GM21825 (cell line): ENCODE measurements at regions not wholly inside any gene's neighbourhood (a gene's known extent, or its start where the extent isn't known, plus 50 kb on each side); places are given as distances from the start of the nearest gene placed in this dataset.

Experiments used
- ATAC-seq: cut with Tn5 transposase; IDR thresholded peaks from one replicate; pipeline ENCODE4 v1.9.1; 2021; ENCODE audit warnings: mild to moderate bottlenecking, moderate library complexity; ENCODE audit not compliant: unreplicated experiment

DNA sequence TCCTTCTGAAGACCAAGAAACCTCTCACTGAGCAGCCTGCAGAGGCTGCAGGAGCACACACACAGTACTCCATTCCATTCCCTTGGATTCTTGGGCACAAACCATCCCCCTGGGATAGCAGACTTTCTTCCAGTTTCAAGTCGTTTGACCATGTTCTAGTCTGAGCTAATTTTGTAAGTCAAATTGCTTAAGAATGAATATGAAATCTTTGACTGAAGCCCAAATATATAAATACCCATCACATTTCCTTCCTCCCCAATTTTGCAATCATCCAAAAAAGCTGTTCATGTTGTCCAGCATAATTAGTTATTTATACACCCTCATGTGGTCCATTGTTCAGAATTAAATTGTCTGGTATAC is 231.2 kb upstream of the TPRG1 start:
- ATAC-seq = no peak

DNA sequence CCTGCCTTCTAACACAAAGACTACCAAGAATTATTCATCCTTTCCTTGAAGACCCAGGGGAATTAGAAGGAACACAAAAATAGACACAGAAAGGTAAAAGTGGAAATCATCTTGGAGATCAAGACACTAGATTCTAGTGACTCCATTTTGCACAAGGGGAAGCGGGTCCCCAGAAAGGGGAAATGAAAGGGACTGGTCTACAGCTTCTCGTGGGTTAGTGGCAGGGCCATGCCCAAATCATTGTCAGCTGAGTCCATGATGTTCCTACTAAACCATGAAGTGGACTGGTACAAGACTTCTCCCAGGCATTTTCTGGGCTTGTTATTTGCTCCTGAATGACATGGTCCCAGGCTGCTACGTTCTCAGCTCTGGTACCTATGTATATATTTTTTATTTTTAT is 230.7 kb upstream of the TPRG1 start:
- no peak for ATAC-seq

DNA sequence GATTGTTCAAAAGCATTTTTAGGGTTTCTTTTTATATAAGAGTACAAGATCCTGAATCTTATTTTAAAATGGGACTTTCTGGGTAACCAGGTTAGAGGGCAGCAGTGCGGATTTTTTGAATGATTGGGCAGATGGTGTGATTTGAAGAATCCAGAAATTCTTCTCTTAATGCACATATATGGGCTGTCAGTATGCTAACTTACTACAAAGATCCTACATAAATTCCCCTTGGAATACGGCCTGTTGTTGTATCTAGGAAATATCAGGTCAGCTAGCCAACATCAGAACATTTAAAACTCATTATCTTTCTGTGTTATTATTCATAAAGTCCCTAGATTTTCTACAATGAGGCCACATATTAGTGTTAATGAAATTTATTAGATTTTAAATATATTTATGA is 229.6 kb upstream of the TPRG1 start:
- ATAC-seq = no peak

DNA sequence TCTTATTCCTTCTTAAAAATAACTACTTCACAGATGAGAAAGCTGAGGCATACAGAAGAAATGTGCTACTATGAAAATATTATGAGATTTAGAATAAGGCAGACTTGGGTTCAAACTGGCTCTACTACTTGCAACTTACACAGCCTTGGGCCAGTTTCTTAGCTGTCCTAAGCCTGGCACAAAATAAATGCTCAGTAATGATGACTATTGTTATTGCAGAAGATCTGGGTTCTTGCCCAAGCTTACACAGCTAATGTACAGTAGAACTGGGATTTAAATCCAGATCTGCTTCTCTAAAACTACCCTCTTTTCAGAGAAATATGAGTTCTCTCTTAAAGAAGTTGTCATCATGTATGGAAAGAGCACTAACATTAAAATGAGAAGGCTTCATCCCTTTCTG is 228.2 kb upstream of the TPRG1 start:
- ATAC-seq = no peak

DNA sequence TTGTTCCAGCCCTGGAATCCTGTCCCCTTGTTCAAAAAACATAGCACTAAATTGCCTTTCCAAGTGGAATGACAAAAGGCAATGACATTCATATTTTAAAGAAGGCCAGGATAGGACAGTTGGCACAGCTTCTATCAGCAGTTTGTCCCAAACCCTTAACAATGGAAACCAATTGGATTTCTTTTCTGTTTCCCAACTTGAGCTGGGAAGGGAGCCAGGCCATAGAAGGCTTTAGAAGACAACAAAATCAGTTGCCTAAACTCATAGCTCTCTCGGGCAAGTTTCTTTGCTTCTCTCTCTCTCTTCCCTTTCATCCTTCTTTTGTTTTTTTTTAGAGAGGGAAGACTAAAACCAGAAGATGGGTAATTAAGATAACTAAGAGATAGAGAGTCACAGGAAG is 227.7 kb upstream of the TPRG1 start:
- ATAC-seq = no peak

DNA sequence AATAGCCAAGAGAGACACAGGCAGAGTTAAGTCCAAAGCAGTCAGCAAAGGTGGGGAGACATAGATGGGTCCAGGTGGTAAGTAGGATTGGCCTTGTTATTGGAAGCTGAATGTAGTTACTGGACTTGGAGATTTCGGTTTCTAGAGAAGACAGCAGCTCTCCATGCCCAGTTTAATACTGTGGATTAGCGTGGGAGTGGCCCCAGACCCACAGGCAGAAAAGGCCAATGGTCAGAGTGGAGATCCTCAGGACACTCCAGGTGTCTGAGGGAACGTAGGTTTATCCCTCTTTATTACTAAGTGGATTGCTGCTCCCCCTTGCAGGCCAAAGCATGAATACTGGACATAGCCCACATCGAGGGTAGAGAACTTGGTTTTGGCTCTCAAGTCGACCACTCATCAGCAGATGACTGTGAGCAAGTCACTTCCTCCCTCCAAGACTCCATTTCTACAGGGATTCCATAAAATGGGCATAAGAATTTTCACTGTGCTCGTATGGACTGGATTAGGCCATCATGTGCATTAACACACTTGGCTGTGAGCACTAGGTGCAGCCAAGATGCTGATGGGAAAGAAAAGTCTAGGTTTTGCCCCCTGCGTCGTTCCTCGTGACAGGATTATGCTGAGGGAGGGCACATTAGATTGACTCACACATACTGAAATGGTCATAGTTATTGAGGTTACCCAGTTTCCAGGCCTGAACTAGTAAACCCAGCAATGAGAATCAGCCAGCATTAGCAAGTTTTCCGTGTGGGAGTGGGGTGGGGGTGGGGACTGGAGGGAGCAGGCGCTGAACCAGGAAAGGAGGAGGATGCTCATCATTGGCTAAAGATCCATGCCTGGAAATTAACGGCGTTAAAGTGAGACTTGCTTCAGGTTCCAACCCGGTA is 225.2 kb upstream of the TPRG1 start:
- ATAC-seq = no peak

DNA sequence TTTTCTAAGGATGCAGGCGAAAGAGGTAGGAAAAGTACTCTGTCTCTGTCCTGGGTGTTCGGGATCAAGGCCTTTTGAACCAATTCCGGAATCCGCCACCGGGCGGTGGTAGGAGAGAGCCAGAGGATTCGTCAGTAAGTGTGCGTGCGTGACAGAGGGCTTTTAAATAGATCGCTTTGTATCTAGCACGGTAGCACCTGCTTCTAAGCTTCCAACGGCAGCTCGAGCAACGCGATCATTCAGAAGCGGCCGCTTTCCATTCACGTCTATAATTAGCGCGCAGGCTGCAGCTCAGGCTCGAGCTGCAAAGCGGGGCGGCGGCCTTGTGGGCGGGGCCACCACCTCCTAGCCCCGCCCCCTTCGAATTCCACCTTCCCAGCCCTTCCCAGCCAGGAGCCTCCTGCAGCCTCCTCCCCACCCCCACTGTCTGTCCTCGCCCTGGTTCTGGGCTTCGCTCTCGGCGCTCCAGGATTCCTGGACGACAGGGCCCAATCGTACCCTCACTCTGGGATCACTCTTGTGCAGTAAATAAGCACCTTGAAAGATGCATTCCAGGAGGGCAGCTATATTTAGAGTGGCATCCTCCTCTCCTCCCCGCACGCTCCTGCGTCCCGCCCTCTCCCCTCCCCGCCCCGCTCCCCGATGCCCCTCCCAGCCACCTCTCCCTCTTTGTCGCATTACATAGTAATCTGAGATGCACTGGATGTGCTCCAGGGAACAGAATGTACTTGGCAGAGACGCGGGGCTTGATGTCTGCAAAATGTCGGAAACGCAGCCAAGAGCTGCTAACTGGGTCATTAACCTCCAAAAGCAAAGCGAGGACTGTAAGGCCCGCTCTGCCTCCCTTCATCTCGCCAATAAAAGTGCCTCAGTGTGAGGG is 224.1 kb upstream of the TPRG1 start:
- no peak for ATAC-seq

DNA sequence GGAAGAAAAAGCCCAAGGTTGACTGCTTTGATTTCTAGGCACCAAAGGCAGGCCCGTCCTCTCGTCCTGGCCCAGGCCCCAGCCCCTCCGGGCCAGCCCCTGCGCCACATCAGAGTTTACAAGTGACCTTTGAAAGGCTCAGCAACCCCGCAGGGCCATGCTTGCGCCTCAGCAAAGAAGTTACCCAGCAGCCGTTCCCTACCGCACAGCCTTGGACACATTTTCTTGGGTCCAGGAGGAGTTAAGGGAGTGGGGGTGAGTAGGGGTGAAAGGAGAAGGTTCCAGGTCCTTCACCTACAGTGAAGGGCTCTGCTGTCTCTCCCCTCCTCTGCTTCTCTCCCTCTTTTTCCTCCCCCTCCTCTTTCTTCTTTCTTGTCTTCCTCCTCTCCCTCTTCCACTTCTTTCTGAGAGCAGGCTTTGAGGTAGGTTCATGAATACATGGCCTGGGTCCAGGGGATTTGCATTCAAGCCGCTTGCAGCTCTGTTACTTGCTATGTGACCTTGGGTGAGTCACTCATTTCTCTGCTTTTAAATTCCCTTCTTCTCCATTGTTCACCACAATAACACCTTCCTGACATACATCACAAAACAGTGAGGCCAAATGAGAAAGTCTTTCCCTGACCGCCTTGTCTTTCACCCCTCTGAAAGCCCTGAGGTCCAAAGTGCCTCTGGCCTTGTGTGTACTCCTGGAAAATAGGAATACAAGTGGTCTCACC is 223.3 kb upstream of the TPRG1 start:
- no peak for ATAC-seq

DNA sequence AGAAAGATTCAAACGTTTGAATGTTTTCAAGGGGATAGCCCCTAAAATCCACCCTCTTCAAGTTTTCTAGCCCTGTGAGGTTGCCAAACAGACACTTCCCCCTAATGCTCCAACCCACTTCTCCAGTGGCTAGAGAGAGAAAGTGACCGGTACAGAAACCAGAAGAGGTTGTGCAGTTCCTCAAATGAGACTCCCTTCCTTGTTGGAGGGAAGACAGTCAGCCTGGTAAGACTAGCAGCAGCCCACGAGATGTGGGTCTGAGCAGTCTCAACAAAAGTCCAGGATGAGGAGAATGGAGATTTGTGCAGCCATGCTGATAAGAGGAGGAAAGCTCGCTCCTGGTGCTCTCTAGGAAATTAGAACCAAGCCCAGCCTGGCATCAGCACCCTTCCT is 222.8 kb upstream of the TPRG1 start:
- ATAC-seq = no peak

DNA sequence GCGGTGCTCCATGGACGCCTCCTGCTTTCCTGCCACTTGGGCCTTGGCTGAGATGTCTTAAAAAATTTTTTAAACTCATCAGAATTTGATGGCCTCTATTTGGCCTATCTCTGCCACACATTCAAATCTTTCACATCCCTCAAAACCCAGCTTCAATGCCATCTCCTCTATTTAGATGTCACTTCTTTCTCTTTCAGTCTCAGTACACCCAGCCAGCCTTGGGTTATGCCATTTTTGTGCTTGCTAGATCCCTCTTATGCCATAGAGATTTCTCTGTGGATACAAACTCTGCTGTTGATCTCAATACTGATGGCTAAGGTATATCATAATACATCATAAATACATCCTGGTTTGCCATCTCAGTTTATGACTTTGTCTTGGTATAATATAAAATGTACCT is 222.3 kb upstream of the TPRG1 start:
- no peak for ATAC-seq

DNA sequence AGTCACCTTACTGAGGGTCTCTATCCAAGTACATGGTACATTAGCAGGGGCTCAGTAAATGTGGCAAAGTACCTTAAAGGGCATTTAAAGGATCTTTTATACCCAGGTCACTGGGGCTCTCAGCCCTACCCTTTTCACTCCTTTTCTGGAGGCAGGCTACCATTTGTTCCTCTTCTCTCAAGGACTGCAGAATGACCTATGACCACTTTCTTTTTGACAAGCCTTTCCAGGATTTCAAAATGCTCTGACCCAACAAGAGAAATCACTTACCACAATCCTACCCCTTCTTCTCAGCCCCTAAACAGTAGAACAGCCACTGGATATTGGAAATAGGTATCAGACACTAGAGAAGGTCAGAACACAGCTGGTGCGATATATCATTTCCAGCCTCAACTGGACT is 221.8 kb upstream of the TPRG1 start:
- ATAC-seq = no peak

DNA sequence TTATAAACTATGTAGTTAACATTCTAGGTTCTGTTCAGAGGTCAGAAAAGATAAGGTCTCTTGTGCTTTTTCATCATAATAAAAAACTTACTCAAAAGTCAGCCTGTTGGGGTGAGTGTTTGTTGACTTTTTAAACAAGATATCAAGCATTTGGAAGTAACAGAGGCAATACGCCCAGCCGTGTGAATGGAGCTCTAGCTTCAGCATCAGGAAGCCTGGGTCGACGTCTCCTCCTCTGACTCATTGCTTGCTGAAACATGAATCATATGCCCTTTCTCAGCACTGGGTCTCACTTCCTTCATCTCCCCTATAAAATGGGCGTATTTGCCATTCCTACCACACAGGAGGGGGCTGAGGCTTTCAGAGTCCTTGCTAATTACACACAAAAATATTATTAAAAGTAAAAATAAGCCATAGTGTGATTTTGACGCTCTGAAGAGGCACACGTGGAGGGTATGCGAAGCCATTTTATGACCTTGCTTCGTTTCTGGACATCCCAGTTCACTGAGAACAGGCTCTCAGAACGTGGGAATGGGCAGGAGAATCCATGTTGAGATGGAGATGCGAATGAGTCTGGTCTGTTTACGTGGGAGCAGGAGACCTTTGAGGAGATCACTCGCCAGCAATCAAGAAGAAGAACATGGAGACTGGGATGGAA is 220.8 kb upstream of the TPRG1 start:
- ATAC-seq = no peak

DNA sequence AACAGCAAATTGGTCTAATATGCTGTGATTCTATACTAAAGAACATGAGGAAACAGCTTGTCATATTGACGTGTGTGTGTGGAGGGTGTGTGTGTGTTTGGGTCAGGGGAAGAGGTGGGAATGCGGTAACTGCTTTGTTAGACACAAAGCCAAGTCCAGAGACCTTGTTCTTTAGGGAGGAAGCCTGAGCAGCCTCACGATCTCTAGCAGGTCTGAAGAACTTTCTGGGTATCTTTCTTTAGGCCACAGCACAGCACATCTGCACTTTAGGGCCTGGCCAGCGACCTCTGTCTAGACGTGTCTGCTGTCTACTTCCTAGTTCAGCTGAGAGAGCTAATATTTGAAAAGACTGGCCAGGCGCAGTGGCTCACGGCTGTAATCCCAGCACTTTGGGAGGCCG is 220.0 kb upstream of the TPRG1 start:
- ATAC-seq = no peak

DNA sequence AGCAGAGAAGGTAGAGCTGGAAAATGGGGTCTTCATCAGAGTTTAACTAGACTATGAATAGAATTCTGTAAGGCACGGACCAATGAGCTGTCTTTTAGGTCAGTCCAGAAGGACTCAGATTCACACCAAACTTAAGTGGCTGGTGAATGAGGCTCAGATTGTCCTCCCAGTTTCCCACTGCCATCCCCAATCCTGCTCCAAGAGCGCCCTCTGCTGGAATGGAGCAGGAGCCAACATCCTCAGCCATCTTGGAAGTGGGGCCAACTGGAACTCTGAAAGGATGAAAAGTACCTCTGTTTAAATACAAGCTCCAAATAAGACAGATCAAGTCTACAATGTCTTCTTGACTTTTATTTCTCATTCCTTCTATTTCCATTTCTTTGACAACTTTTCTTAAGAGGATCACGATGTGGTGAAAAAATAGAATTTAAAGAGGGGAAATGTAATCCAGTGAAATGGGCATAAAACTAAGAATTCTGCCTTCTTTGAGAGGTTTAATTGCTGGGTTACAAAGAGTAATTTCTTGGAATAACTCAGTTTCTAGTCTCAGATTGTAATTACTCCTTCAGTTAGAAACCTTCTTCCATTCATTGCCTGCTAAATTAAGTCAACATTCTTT is 217.1 kb upstream of the TPRG1 start:
- ATAC-seq = no peak

DNA sequence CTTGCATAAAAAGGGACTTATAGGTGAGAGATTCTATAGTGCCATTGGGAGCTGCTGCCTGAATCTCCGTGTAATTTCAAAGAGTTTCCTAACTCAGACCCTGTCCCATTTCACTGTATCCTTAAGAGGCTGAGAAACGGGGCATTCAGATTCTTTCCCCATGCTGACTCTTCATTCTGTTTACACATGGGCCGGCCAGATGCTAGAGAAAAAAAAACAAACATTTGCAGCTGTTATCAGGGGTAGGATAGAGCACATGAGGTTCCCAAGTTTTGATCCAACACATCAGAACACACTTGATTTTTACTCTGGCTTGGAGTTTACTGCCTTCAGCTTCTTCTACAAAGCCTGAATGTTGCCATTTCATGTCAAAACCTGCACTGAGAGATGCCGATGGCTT is 215.9 kb upstream of the TPRG1 start:
- ATAC-seq = no peak

DNA sequence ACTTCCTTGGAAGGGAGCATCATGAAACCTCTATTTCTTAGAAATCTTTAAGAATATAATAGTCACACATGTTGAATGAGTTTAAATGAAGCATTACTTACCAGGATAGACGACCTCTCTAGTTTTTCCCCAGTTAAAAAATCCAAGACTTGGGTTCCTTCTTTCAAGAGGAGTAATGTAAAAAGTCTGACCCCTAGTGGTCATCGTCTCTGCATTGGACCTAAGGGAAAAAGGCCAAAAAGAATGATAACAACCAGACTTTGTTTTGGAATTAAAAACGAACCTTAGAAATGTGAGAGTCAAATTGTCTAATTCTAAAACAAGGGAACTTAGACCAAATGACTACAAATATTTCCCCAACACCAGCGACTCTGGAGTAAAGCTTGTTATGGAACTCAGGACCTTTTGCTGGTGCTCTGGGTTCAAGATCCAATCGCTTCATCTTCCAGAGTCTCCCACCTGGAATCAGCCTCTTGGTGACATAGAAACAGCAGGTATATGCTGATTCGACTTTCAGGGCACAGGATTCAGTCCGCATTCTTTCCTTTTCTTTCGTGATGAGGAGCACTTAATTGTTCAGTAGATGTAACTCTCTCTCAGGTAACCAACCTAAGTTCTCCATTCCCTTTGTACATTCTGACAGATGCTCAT is 214.8 kb upstream of the TPRG1 start:
- ATAC-seq = no peak

DNA sequence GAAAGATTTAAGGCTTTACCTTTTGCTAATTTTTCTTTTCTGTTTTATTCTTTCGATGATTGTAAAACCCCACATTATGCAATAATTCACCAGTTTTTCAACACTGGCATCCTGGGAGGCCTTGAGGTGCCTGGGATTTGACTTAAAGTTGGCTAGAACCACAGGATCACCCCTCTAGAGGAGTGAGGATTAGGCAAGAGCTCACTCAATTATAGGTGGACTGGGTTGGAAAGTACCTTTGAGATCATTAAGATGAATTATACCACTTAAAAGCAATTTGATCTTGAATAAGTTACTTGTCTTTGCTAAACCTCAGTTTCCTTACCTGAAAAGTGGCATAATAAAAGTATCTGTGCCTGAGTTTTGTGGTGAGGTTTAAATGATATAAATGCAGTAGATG is 212.8 kb upstream of the TPRG1 start:
- no peak for ATAC-seq

DNA sequence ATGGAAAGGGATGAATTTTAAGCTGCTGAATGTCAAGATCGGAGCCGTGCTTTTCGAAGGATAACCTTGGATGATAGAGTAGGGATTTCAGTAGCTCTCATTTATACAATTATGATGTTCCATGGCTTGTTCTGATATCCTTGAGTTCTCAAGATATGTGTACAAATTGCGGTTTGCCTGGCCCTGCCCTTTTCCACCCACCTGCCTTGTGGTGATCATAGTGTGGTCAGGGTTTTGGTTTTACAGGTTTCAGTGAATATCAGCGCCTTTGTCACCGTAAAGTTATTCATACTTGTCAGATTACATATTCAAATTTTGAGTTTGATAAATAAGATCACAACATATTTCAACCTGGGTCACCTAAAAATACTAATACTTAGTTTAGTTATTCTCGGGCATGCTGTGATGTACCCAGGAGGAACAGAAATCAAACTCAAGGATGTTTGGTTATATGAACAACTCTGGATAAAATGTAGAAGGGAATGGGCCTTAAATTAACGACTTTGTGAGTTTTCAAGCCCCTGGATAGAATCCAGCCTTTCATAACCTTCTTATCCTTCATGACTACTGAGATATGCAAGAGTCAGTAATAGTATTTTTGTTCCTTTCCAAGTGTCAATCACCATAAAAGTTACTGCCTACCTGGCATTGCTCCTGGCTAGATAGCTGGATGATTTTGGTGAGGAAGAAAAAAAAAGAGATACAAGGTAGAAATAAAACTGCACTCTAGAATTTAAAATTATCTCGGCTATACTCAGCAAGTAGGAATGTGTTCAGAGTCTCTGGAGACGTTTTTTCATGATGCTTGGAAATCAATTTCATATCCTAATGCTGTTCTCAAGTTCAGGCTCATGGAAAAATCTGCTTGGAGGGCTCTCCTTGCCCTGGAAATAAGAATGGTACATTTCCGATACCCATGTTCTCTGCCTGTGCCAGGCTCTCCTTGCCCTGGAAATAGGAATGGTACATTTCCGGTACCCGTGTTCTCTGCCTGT is 209.2 kb upstream of the TPRG1 start:
- ATAC-seq = no peak

DNA sequence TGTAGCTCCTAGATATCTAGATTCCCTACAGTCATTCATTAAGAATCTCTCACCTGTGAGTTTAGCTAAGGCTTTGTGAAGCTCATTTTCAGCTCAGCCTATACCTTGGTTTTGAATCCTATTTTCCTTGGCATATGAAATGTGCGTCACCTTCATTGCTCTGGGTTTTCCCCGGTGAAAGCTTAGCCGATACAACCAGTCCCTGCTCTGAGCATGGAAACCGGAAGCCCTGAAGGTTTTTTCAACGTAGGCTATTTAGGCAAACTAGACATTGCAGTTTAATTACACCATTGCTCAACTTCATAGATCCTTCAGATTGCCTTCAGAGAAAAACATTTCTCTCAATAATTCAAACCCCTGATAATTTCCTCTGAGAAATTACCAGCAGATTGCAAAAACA is 206.8 kb upstream of the TPRG1 start:
- ATAC-seq = no peak
